Astrocyte of the spinal cord (primary cell): ENCODE measurements at regions not wholly inside any gene's neighbourhood (a gene's known extent, or its start where the extent isn't known, plus 50 kb on each side); places are given as distances from the start of the nearest gene placed in this dataset.
"Not testable (repeated sequence)": the region's sequence is repeated elsewhere in the genome, so short reads cannot be mapped to it uniquely, and the experiment has no call there.

ENCODE experiments used
- DNase-seq: peaks from one replicate; pipeline ENCODE4 v3.0.0; 2011; ENCODE audit warnings: low read depth, low spot score
- H3K4me3 ChIP-seq: 2 replicates; pipeline ENCODE4 v1.5.1; 2011; ENCODE audit warnings: low read depth, mild to moderate bottlenecking, low read length, moderate library complexity
- CTCF ChIP-seq: IDR thresholded peaks from 2 replicates; pipeline ENCODE4 v1.5.1; 2012; ENCODE audit warnings: low read depth, mild to moderate bottlenecking, low read length, inconsistent platforms
- in situ Hi-C: cut with HindIII; loops from 2 replicates; pipeline ENCODE4 v1.10.0; 2017; ENCODE audit warnings: low sequenced_read_pairs

GRCh38 chr14:25833341-25834126 lies 764.3 kb downstream of the NOVA1 start:
- TF ChIP-seq CTCF: peak; percentile 55
- in situ Hi-C loops: no loop called here
- peak; percentile 29 for DNase-seq
- H3K4me3 ChIP-seq: no peak overlapping the region

GRCh38 chr14:25832585-25832984 lies 765.2 kb downstream of the NOVA1 start:
- in situ Hi-C loops: no loop called here
- no peak for DNase-seq
- no peak overlapping the region for H3K4me3 ChIP-seq
- TF ChIP-seq CTCF: no peak

GRCh38 chr14:25828562-25828961 lies 769.3 kb downstream of the NOVA1 start:
- no peak overlapping the region for H3K4me3 ChIP-seq
- TF ChIP-seq CTCF: no peak
- DNase-seq: no peak
- in situ Hi-C loops: no loop called here

- no peak for TF ChIP-seq CTCF
- no peak for DNase-seq
- in situ Hi-C loops: no loop called here
- H3K4me3 ChIP-seq: no peak overlapping the region
Measured at GRCh38 chr14:25826105-25826504, 771.7 kb downstream of the NOVA1 start.

GRCh38 chr14:25820368-25820767 lies 770.4 kb upstream of the STXBP6 start:
- no peak overlapping the region for H3K4me3 ChIP-seq
- no peak for DNase-seq
- in situ Hi-C loops: no loop called here
- no peak for TF ChIP-seq CTCF

- DNase-seq, H3K4me3 ChIP-seq, in situ Hi-C loops: not testable (repeated sequence)
Measured at GRCh38 chr14:25814622-25815021, 764.7 kb upstream of the STXBP6 start.

- in situ Hi-C loops: no loop called here
- TF ChIP-seq CTCF: no peak
- no peak for DNase-seq
- no peak overlapping the region for H3K4me3 ChIP-seq
Measured at GRCh38 chr14:25803386-25804018, 753.6 kb upstream of the STXBP6 start.
